HL-60 (cell line): ENCODE measurements at regions not wholly inside any gene's neighbourhood (a gene's known extent, or its start where the extent isn't known, plus 50 kb on each side); places are given as distances from the start of the nearest gene placed in this dataset.

Experiments
- CTCF ChIP-seq: IDR thresholded peaks from one replicate; pipeline ENCODE4 v1.5.1; 2011; ENCODE audit warnings: low read length, control low read depth, inconsistent platforms; ENCODE audit not compliant: insufficient read depth
- POLR2AphosphoS5 ChIP-seq: IDR thresholded peaks from 2 replicates; pipeline ENCODE4 v1.6.1; 2012; ENCODE audit warnings: low read depth

- no peak for TF ChIP-seq CTCF
- no peak for TF ChIP-seq POLR2AphosphoS5
These were observed 2616.0 kb downstream of the ARAP2 start for GRCh38 chr4:33628296-33628695.
